HG02763 (cell line): ENCODE measurements at regions not wholly inside any gene's neighbourhood (a gene's known extent, or its start where the extent isn't known, plus 50 kb on each side); places are given as distances from the start of the nearest gene placed in this dataset.

Experiments
- ATAC-seq: cut with Tn5 transposase; IDR thresholded peaks from one replicate; pipeline ENCODE4 v1.9.1; 2021; ENCODE audit warnings: mild to moderate bottlenecking, moderate library complexity; ENCODE audit not compliant: unreplicated experiment

- no peak for ATAC-seq
Measured at GRCh38 chr2:220450846-220451245, 823.4 kb downstream of the SLC4A3 start.

- no peak for ATAC-seq
Measured at GRCh38 chr2:220451438-220451837, 824.0 kb downstream of the SLC4A3 start.

- no peak for ATAC-seq
Measured at GRCh38 chr2:220452561-220452960, 825.1 kb downstream of the SLC4A3 start.

- no peak for ATAC-seq
Measured at GRCh38 chr2:220455351-220455990, 828.0 kb downstream of the SLC4A3 start.

- no peak for ATAC-seq
Measured at GRCh38 chr2:220458051-220458450, 830.6 kb downstream of the SLC4A3 start.

- ATAC-seq = no peak
Measured at GRCh38 chr2:220460257-220460985, 833.0 kb downstream of the SLC4A3 start.

- no peak for ATAC-seq
Measured at GRCh38 chr2:220463876-220464275, 836.4 kb downstream of the SLC4A3 start.

GRCh38 chr2:220465700-220466099 is 838.3 kb downstream of the SLC4A3 start:
- ATAC-seq = no peak

- no peak for ATAC-seq
Measured at GRCh38 chr2:220466251-220466691, 838.8 kb downstream of the SLC4A3 start.

GRCh38 chr2:220469201-220469600 is 841.8 kb downstream of the SLC4A3 start:
- ATAC-seq = no peak

- no peak for ATAC-seq
Measured at GRCh38 chr2:220473611-220474010, 846.2 kb downstream of the SLC4A3 start.

GRCh38 chr2:220476877-220477276 is 849.4 kb downstream of the SLC4A3 start:
- ATAC-seq = no peak

GRCh38 chr2:220478305-220479058 is 851.1 kb downstream of the SLC4A3 start:
- no peak for ATAC-seq

- ATAC-seq = no peak
Measured at GRCh38 chr2:220482716-220483115, 855.3 kb downstream of the SLC4A3 start.

GRCh38 chr2:220489121-220489520 is 861.7 kb downstream of the SLC4A3 start:
- ATAC-seq = no peak

- no peak for ATAC-seq
Measured at GRCh38 chr2:220491670-220492069, 864.2 kb downstream of the SLC4A3 start.

GRCh38 chr2:220493871-220494525 is 866.6 kb downstream of the SLC4A3 start:
- no peak for ATAC-seq

GRCh38 chr2:220496513-220496912 is 869.1 kb downstream of the SLC4A3 start:
- no peak for ATAC-seq

GRCh38 chr2:220499225-220499624 is 871.8 kb downstream of the SLC4A3 start:
- no peak for ATAC-seq

- no peak for ATAC-seq
Measured at GRCh38 chr2:220502539-220502938, 875.1 kb downstream of the SLC4A3 start.

GRCh38 chr2:220503431-220503830 is 876.0 kb downstream of the SLC4A3 start:
- no peak for ATAC-seq
